ENCODE measurements at regions not wholly inside any gene's neighbourhood (a gene's known extent, or its start where the extent isn't known, plus 50 kb on each side); places are given as distances from the start of the nearest gene placed in this dataset.

DNA sequence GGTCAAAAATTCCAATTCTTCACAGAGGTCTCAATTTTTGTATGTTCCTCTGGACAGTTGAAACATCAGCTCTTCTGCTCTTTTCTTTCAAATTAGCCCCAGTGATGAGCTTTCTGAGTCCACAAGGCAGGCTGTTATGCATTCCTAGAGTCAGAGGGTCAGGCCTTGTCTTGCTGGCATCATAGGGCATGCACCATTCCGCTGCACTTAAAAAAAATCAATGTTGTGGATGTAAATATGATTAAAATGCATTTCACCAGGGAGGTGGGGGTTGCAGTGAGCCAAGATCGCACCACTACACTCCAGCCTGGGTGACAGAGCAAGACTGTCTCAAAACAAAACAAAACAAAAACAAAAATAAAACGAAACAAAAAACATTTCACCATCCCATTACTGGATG lies 465.3 kb downstream of the EIPR1 start:
- TF ChIP-seq POLR2AphosphoS5 (IDR thresholded peaks at IDR 0.05; ENCODE audit: low read length) (no peak), ZNF217 (IDR thresholded peaks at IDR 0.05) (no peak)
- TF ChIP-seq, protein P1, sequence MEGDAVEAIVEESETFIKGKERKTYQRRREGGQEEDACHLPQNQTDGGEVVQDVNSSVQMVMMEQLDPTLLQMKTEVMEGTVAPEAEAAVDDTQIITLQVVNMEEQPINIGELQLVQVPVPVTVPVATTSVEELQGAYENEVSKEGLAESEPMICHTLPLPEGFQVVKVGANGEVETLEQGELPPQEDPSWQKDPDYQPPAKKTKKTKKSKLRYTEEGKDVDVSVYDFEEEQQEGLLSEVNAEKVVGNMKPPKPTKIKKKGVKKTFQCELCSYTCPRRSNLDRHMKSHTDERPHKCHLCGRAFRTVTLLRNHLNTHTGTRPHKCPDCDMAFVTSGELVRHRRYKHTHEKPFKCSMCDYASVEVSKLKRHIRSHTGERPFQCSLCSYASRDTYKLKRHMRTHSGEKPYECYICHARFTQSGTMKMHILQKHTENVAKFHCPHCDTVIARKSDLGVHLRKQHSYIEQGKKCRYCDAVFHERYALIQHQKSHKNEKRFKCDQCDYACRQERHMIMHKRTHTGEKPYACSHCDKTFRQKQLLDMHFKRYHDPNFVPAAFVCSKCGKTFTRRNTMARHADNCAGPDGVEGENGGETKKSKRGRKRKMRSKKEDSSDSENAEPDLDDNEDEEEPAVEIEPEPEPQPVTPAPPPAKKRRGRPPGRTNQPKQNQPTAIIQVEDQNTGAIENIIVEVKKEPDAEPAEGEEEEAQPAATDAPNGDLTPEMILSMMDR (IDR thresholded peaks at IDR 0.05 in 2 of 3, conservative IDR thresholded peaks at IDR 0.05 in 1 of 3; ENCODE audit: control insufficient read depth in 2 of 3, extremely low read depth in 1 of 3, insufficient read depth in 1 of 3, low read depth in 3 of 3, low read length in 3 of 3) = no peak

Data from GM12878 (cell line).